Fibroblast of skin of scalp (primary cell): ENCODE measurements at regions not wholly inside any gene's neighbourhood (a gene's known extent, or its start where the extent isn't known, plus 50 kb on each side); places are given as distances from the start of the nearest gene placed in this dataset.
"Not testable (repeated sequence)": the region's sequence is repeated elsewhere in the genome, so short reads cannot be mapped to it uniquely, and the experiment has no call there.

Source experiments
- DNase-seq: peaks from one replicate; pipeline ENCODE4 v3.0.0-alpha.2; 2013

DNA sequence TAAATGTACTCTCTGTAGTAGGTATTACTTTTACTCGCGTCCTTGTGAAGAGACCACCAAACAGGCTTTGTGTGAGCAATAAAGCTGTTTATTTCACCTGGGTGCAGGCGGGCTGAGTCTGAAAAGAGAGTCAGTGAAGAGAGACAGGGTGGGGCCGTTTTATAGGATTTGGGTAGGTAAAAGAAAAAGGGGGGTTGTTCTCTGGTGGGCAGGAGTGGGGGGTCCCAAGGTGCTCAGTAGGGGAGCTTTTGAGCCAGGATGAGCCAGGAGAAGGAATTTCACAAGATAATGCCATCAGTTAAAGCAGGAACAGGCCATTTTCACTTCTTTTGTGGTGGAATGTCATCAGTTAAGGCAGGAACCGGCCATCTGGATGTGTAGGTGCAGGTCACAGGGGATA lies 918.7 kb upstream of the CRIM1 start:
- not testable (repeated sequence) for DNase-seq

DNA sequence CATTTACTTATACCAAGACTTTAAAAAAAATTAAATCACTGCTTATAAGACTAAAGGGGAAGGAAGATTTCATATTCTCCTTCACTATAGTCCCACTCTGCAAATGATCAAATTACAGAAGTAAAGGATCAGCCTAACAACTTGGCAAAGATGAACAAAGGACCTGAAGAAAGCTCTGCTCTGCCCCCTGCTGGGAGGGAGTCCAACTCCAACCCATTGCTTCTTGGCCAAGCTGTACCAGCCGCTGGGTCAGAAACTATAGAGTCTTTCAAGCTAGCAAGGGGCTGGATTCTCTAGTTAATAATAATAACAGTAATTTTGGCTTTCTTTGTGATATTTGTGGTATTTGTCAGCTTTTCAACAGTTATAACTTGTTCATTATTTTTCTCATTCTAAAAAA lies 927.0 kb upstream of the CRIM1 start:
- DNase-seq = peak; percentile 3

DNA sequence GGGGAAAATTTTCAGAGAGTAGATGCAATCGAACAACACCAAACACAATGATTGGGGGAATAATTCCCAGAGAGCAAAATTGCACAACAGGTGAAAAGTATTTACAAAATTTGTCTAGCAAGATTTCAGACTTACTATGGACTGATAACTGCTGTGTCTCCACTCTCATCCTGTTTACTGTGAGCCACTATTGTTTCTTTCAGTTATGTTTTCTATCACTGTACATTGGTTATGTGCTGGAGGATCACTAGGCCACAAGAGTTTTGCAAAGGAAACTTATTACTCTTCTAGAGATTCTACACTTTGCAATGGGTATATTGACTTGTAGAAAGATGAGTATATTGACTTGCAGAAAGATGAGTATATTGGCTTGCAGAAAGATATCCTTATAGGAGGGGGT lies 934.1 kb upstream of the CRIM1 start:
- no peak for DNase-seq

DNA sequence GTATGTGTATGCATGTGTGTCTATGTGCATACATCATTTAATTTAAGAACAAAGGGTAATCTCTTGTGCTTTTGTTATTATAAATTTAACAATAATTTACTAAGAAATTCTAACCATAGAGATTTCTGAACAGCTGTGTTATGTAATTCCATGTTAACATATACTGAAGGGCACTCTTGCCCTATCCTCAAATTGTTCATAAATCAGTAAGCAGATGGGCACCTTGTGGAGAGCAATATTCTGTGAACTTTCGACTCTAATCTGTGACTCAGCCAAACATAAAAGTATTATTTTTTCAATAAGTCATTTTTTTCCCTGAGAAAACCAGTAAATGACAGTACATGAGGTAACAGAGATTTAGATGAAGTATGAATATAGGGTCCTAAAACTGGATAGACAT lies 938.3 kb upstream of the CRIM1 start:
- DNase-seq = no peak

DNA sequence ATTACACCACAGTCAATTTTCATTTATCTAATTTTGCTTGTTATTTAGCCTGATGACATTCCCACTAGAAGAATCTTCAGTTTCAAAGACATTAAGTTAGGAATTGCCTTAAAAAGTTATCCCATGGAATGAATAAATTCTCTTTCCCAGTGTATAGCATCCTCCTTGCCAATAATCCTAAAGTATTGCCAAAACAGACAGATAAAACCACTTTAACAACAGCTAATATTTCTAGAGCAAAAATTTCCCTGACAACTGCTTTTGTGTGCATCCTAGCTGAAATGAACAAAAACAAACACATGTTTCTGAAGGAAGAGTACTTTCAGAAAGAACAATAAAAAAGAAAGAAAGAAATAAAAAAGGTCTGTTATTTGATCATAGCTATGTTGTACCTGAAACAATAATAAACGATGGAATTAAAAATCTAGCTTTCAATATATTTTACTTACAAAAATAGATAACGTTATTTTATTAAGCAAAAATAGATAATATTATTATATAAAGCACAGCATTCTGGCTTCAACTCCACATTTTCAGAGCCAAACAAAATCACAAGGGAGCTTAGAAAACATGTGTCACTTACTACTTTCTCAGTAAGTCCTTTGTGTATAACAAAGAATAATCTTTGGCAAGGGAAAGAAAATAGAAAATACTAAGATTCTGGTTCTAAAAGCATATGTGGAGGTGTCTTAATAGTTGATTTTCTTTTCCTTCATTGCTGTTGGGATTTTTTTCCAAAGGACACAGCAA lies 939.0 kb upstream of the CRIM1 start:
- DNase-seq = no peak

DNA sequence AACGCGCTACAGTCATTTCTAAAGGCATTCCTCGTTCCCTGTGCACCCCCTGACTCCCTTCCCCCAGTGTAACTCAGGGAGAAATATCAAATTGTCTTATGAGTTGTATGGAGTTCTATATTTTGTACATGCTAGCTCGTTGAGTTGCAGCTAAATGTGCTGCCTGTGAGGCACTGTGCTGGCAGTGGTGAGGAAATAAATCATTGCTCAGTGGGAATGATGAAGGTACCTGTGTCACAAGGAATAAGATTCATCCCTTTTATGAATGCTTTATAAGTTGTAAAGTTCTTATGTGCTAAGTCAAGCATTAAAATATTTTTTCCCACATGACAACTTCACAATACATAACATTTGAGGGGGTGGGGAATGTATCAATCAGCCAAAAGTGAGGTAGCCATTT lies 939.6 kb upstream of the CRIM1 start:
- no peak for DNase-seq

DNA sequence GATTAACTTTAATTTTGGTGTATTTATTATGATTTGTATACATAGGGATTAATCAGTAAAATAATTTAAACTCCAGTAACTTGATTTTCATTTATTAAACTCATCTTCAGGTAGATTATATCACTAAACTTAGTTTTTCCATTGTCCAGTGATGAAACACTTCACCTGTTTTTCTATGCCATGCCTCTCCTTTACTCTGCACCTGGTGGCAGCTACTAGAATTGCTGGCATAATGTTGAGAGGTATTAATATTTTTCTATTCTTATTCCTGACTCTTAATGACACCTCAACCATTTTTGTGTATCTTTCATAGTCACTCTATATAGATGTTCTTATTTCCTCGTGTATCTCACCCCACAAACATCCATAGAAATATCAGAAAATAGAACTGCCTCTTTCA lies 940.3 kb upstream of the CRIM1 start:
- DNase-seq = no peak

DNA sequence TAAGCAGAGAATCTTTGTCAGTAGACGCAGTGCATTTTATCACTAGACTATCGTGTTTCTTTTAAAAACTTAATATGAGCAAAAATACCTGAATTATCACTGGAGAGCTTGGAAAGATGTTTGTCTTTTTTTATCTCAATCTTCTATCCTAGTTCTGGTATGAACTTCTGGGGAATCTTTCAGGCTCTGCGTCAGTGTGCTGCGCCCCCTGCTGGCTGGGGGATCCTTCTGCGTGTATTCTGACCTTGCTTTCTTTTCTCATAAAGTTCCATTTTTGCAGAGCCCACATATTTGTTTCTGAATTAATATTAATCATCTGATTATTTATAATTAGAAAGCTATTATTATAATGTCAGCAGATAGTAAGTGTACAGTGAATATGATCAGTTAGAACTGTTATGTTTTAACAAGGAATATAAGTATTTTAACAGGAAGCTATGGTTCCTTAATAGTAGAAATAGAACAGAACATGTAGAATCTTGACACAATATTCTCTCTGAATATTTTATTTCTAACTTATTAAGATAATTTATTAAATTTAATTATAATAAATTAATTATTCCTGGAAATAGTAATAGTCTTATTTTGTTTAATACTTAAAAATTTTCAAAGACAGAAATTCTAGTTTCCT lies 945.0 kb upstream of the CRIM1 start:
- peak; percentile 56 for DNase-seq

DNA sequence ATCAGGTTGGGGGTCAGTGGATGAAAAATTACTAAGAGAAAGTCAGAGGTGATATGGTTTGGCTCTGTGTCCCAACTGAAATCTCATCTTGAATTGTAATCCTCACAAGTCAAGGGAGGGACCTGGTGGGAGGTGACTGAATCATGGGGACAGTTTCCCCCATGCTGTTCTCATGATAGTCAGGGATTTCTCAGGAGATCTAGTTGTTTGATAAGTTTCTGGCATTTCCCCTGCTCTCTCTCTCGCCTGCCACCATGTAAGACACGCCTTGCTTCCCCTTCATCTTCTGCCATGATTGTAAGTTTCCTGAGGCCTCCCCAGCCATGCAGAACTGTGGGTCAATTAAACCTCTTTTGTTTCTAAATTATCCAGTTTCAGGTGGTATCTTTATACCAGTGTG lies 945.8 kb upstream of the CRIM1 start:
- DNase-seq = no peak

DNA sequence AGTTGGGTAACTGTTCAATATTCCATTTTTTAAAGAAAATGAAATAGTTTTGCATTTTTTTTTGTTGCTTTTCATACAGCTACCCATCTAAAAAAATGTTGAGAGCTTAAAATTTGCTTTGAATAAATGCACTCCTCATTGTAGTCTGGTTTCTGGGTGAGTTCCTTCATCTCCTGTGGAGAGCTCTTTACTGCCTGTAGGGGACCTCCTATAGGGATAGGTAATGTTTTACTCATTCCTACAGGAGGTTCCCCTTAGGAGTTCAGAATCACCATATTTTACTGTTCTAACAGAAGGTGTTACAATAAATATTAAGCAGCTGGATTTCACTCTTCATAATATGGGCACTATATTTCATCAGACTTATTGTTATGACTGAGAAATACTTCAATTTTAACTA lies 947.3 kb upstream of the CRIM1 start:
- DNase-seq = no peak

DNA sequence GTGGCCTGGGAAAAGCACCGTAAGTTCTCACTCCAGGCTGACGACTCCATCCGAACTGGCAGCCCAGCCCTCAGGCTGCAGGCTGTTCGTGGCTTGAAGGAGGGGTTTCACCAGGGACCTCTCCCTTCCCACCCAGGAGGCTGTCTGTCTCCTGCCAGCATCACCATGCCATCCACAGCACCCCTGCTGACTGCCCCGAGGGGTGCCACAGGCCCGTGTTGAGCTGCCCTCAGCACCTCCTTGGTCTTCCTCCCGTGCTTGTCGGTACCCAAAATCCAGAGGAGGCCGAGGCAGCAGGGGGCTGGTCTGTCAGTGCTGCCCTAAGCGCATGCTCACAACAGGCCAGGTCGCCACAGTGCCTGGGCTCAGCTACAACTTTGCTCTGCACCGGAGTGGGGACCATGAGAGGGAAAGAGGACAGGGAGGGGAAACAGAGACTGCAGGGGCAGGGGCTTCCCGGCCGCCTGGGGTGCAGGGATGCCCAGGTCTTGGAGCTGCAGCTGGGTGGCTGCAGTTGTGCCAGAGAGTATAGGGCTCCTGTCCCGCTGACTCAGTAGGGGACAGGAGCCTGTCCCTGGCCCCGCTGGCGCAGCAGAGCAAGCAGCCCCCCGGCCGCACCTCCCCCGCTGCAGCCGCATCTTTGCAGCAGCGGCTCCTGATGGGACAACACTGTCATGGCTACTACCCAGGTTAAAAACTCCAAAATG lies 963.7 kb upstream of the CRIM1 start:
- DNase-seq = no peak

DNA sequence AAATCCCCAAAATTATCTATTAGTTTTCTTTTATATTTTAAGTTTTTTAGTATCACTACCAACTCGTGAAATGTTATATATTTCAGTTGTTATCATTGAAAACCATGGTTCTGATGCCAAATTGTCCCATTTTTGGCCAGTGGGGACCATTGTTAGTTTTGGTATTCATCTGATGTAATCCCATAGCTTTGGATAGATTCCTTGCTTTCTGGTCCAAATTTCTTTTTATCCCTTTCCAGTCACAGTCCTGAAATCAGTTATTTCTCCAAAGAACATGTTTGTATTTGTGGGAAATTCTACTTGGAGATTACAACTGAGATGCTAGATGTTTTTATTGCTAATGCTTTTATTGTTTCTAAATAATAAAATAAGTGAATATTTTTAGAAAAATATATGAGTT lies 976.8 kb upstream of the CRIM1 start:
- DNase-seq = no peak

DNA sequence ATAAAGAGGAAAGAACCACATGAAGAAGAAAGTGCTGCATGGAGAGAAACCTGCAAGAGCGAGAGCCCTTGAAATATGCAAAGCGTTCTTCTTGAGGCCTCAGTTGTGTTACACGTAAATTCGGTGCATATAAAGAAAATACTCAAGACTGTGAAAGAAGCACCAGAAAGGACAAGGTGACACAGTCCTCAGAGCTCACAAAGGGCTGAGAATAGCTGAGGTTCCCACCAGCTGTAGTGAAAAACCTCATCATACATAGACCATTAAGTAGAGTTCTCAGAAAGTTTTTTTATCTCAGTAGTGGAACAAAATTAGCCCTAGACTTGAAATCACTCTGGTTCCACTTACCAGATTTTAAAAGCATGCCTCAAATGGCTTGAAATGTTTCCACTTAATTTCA lies 980.7 kb upstream of the CRIM1 start:
- no peak for DNase-seq

DNA sequence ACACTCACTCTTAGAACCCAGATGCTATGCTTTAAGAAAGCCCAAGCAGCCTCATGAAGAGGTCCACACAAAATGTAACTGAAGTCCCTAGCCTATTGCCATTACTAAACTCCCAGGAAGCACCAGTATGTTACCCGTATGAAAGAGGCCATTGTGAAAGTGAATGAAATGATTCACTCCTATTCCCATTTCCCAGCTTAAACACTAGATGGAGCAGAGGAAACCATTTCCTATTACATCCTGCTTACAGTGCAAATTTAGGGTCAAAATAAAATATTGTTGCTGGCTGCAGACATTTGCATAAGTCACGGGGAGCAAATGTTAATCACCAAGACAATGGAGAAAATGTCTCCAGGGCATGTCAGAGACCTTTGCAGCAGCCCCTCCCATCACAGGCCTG lies 989.7 kb upstream of the CRIM1 start:
- DNase-seq = no peak

DNA sequence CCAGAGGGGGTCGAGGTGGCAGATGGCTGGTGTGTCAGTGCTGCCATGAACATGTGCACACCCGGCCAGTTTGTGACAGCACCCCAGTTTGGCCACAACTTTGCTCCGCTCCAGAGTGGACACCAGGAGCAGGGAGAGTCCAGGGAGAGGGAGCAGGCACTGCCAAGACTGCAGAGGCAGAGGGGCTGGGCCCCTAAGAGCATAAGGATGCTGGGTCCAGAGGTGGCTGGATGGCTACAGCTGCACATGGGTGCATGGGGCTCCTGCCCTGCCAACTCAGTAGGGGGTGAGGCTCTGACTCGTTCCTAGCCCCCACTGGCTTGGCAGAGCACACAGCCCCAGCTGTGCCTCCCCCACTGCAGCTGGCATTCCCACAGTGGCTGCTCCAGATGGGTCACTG lies 999.2 kb upstream of the CRIM1 start:
- DNase-seq = no peak

DNA sequence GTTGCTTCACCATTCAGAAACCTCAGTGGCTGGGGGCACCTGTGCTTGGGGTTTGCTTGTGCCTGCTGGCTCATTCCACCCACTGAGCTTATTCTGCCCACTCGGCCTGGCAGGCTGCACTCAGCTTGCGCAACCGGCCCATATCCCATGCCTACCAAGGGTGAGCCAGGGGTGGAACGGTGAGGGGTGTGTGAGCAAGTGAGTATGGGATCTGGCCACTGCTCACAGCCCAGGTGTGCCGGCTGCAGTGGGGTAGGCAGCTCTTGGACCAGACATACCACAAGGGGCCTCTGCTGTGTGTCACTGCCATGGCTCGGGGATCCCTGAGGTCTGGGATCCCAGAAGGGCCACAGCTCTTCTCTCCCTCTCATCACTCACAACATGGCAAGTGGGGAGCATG lies 1000.5 kb upstream of the CRIM1 start:
- no peak for DNase-seq

DNA sequence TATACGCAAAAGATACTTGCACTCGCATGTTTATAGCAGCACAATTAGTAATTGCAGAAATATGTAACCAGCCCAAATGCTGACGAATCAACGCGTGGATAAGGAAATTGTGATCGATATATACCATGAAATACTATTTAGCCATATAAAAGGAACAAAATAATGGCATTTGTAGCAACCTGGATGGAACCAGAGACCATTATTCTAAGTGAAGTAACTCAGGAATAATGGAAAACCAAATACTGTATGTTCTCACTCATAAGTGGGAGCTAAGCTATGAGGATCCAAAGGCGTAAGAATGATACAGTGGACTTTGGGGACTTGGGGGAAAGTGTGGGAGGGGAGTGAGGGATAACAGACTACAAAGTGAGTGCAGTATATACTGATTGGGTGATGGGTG lies 1008.0 kb upstream of the CRIM1 start:
- no peak for DNase-seq

DNA sequence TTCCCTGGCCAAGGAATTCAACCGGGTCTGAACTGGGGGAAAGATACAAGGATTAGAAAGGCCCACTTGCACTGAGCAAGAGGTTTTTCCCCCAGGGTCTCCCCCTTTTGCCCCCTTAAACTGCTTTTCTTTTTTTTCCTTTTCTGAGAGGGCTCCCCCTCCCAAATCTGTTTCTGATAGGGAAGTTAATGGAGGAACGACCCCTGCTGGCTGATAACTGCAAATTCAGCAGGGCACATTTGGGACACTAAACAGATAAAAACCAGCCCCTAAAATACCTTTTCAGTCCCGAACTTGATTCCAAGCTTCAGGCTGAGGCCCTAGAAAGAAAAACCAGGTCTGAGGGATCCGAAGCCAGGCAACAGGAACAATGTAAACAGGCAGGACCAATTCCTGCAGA lies 1012.4 kb upstream of the CRIM1 start:
- no peak for DNase-seq

DNA sequence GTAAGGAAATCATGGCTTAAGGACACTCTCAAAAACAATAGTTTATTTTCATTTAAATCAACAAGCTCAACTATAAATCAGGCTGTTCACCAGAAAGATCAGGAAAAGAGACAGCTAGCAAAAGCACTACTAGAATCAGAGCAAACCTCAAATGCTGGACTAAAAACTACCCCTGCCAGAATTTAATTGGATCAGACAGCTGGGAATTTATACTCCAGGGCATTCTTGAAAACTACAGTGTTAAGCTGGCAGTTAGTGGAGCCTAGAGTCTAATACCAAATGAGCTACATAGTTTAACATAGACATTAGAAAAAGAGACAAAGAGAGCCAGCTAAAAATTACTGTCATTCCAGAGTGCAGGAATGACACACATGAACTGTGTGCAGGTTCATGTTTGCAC lies 1016.4 kb upstream of the CRIM1 start:
- DNase-seq = no peak

DNA sequence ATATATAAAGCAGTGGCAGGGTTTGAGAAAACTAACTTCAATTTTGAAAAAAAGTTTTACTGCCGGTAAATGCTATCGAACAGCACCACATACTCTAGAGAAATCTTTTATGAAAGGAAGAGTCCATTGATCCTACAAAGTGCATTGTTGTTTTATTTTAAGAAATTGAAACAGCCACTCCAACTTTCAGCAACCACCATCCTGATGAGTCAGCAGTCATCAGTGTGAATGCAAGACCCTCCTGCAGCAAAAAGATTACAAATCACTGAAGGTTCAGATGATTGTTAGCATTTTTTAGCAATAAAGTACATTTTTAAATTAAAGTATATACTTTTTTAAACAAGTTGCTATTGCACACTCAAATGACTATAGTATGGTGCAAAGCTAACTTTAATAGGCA lies 1017.7 kb upstream of the CRIM1 start:
- no peak for DNase-seq

DNA sequence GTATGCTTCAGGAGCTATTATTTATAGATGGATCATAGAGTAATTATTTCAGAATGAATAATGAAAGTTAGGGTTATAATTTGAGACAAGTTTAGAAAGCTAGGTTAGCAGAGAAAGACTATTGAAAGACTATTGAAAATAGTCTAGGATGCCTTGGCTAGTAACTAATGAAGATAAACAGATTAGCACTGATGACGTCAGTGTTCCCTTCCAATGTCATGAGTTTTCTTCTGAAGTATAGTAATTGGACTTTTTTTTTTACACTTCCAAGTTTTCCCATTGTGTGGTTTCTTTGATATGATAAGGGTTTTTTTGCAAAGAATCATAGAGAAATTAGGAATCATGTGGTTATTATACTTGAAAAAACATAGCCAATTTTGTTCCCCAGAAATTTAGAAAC lies 1041.5 kb upstream of the CRIM1 start:
- DNase-seq = no peak

DNA sequence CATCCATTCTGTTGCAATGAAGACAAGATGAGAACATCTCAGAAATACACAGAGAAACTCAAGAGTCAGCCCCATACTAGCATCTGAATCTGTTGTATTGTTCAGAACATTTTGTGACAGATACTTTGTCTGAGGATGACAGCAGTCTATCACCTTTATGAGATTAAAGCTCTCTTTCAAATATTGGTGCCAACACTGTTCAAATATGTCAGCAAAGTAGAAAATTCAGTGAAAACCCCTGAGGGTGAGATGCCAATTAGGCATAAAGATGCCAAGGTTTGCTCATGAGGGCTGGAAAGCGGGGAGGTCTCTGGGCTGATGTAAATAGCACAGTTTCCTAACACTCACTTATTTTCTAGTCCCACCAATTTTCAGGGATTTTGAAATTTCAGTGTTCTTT lies 1054.2 kb upstream of the CRIM1 start:
- DNase-seq = no peak

DNA sequence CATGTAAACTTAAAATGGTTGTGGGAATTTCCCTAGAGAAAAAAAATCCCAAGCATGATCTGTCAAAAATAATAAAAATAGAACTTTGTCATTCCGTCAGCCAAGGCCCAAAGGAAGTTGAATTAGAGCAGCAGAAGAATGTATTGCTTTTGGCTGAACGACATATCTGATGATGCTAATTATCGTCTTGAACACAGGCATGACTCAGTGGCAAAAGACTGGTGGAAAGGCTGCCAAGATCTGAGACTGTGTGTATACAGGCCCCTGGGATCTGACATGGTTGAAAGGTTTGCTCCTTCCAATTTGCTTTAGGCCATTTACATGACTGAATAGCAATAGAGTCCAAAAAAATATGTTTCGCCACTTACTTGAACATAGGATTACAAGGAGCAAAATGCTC lies 1057.1 kb upstream of the CRIM1 start:
- peak; percentile 51 for DNase-seq

DNA sequence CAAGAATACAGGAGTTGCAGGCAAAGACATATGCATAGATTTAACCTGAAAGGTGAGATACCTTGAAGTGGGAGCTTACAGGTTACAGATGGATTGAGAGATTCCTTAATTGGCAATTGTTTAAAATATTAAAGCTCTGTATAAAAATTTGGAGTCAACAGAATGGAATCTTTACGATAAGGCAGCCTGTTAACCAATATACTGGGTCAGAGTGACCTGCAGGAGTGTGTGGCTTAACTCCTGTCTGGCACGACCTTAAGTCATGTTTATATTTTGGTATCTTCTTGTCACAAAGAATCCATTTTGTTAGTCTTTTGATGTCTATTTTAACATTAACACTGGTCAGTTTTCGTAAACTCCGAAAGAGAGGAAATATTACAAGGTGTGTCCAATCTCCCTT lies 1058.2 kb upstream of the CRIM1 start:
- DNase-seq = no peak
